ENCODE measurements at regions not wholly inside any gene's neighbourhood (a gene's known extent, or its start where the extent isn't known, plus 50 kb on each side); places are given as distances from the start of the nearest gene placed in this dataset.

GRCh38 chr6:88538130-88538706 is 372.1 kb upstream of the CNR1 start:
- no peaks in the 10 kb centered on the region for H3K27me3 ChIP-seq
- no peak overlapping the region for H3K27ac ChIP-seq
- no peak overlapping the region for H3K4me3 ChIP-seq
- intact Hi-C loops (cut with DNase I): no loop called here
- no peaks in the 10 kb centered on the region for H3K36me3 ChIP-seq (replicated peaks in 1 of 2)
- TF ChIP-seq CTCF (IDR thresholded peaks at IDR 0.05) (no peak), POLR2A (IDR thresholded peaks at IDR 0.05) (no peak)
- peak in 2 of 7 donors; percentile 20 to 24 for DNase-seq
- 63 to 86% (median 73%) methylated on average over 4 of the region's 4 CpGs for WGBS, 4 donors
- H3K4me1 ChIP-seq (replicated peaks in 1 of 2): peaks cover 10 to 15% of the 10 kb centered on the region in 2 donors
- H3K9me3 ChIP-seq (replicated peaks in 1 of 3): no peaks in the 10 kb centered on the region

- intact Hi-C loops (cut with DNase I): no loop called here
Measured at GRCh38 chr6:88536071-88536625, 370.0 kb upstream of the CNR1 start.

GRCh38 chr6:88535306-88535705 is 369.2 kb upstream of the CNR1 start:
- TF ChIP-seq CTCF (IDR thresholded peaks at IDR 0.05) (no peak), POLR2A (IDR thresholded peaks at IDR 0.05) (no peak)
- no peak overlapping the region for H3K4me3 ChIP-seq
- H3K4me1 ChIP-seq (replicated peaks in 1 of 2): peaks cover 10 to 15% of the 10 kb centered on the region in 2 donors
- H3K27me3 ChIP-seq: no peaks in the 10 kb centered on the region
- no peaks in the 10 kb centered on the region for H3K36me3 ChIP-seq (replicated peaks in 1 of 2)
- WGBS, 4 donors: 9 to 21% (median 11%) methylated on average over 1 of the region's 1 CpG
- H3K9me3 ChIP-seq (replicated peaks in 1 of 3): no peaks in the 10 kb centered on the region
- peak overlapping the region in 2 of 5 donors; percentile 35 to 59 for H3K27ac ChIP-seq
- intact Hi-C loops (cut with DNase I): no loop called here
- peak in 2 of 7 donors; percentile 10 to 18 for DNase-seq

More at GRCh38 chr6:88536071-88536625, 370.0 kb upstream of the CNR1 start:
- H3K27me3 ChIP-seq: no peaks in the 10 kb centered on the region
- no peaks in the 10 kb centered on the region for H3K36me3 ChIP-seq (replicated peaks in 1 of 2)
- peak; percentile 41 to 82 (median 67) for DNase-seq
- H3K4me3 ChIP-seq: peak overlapping the region in 1 of 4 donors; percentile 29
- TF ChIP-seq CTCF (IDR thresholded peaks at IDR 0.05): no peak
- no peak for TF ChIP-seq POLR2A (IDR thresholded peaks at IDR 0.05)
- H3K9me3 ChIP-seq (replicated peaks in 1 of 3): no peaks in the 10 kb centered on the region
- H3K27ac ChIP-seq: peak overlapping the region in 3 of 5 donors; percentile 35 to 59 (median 40)
- peaks cover 10 to 15% of the 10 kb centered on the region in 2 donors for H3K4me1 ChIP-seq (replicated peaks in 1 of 2)
- 20 to 43% (median 29%) methylated on average over 11 of the region's 11 CpGs for WGBS, 4 donors

GRCh38 chr6:88532241-88532860 is 366.2 kb upstream of the CNR1 start:
- Histone ChIP-seq H3K36me3 (replicated peaks in 1 of 2) (no peaks in the 10 kb centered on the region), H3K4me1 (replicated peaks in 1 of 2) (peaks cover 10 to 15% of the 10 kb centered on the region in 2 donors), H3K4me3 (no peak overlapping the region), H3K27me3 (no peaks in the 10 kb centered on the region), H3K27ac (no peak overlapping the region), H3K9me3 (replicated peaks in 1 of 3) (no peaks in the 10 kb centered on the region)
- intact Hi-C loops (cut with DNase I): no loop called here
- TF ChIP-seq POLR2A (IDR thresholded peaks at IDR 0.05) (no peak), CTCF (IDR thresholded peaks at IDR 0.05) (no peak)
- WGBS, 4 donors: 95 to 100% (median 100%) methylated on average over 1 of the region's 1 CpG
- DNase-seq: no peak
